GM21447 (cell line): ENCODE measurements at regions not wholly inside any gene's neighbourhood (a gene's known extent, or its start where the extent isn't known, plus 50 kb on each side); places are given as distances from the start of the nearest gene placed in this dataset.
A peak's percentile ranks its signal among the peaks of the same experiment; 100 is the strongest.

Experiments
- ATAC-seq: cut with Tn5 transposase; IDR thresholded peaks from one replicate; pipeline ENCODE4 v1.9.1; 2021; ENCODE audit not compliant: unreplicated experiment

- no peak for ATAC-seq
These were observed 172.6 kb upstream of the RAI14 start for GRCh38 chr5:34483442-34484033.

DNA sequence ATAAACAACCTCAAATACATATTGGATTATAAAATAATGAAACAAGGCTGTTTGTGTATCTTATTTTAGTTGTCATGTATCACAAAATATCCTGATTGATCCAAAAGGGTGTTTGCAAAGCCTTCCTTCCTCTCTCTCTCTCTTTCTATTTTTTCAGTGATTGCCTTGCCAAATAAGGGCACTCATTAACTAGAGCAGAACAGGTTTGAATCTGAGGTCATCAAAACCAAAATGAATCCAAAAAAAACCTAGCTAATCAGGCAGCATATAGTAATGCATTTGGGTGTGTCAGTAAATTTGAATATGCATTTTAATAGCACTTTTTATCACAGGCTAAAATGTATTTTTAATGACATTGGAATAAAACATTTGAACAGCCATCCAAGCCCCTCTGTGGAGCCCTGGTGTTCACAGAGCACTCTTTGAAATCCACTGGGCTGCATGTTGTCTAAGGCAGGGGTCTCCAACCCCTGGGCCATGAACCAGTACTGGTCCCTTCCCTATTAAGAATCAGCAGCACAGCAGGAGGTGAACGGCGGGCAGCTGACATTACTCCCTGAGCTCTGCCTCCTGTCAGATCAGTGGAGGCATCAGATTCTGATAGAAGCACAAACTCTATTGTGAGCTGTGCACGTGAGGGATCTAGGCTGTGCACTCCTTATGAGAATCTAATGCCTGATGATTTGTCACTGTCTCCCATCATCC lies 171.8 kb upstream of the RAI14 start:
- ATAC-seq: no peak

DNA sequence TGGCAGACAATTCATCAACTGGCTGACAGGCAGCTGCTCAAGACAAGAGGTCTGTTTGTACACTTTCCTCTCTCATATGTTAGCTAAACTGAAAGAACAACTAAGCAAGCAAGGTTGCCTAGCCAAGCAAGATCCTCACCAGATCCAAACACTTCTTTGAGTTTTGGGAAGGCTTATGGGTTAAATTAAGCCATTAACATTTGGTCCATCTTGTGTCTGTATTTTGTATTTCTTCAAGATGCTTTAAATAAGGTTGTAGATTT lies 170.4 kb upstream of the RAI14 start:
- no peak for ATAC-seq

DNA sequence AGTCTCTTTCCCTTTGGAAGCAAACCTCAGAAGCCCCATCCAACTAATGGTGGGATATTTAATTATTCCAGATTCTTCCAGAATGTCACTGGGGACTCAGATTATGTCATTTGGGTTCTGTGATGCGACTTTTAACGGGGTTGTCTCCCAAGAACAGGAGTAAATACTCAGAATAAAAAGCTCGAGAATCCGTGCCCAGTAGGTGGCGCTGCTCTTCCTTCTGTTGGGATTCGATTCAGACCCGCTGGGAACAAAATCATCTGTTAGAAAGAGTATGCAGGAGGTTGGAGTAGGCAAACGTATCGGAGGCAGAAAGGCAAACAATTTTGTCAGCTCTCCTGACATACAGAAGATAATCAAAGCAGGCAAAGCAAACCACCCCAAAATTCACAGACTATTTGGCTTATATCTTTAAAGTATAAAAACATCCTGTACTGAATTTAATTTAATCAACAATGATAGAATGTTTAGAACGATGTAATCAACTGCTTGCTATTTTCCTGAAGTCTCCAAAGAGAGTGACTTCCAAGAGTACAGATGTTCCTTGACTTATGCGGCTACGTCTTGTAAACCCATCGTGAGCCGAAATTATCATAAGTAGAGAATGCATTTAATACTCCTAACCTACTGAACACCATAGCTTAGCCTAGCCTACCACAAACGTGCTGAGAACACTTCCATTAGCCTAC lies 169.8 kb upstream of the RAI14 start:
- ATAC-seq: peak; percentile 53

DNA sequence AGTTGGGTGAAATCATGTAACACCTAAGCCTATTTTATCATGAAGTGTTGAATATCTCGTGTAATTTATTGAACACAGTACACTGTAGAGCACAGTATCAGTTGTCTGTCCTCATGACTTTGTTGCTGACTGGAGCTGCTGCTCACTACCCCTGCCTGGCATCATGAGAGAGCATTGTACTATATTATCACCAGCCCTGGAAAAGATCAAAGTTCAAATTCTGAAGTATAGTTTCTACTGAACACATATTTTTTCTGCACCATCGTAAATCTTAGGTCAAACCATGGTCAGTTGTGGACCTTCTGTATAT lies 169.3 kb upstream of the RAI14 start:
- ATAC-seq: no peak

DNA sequence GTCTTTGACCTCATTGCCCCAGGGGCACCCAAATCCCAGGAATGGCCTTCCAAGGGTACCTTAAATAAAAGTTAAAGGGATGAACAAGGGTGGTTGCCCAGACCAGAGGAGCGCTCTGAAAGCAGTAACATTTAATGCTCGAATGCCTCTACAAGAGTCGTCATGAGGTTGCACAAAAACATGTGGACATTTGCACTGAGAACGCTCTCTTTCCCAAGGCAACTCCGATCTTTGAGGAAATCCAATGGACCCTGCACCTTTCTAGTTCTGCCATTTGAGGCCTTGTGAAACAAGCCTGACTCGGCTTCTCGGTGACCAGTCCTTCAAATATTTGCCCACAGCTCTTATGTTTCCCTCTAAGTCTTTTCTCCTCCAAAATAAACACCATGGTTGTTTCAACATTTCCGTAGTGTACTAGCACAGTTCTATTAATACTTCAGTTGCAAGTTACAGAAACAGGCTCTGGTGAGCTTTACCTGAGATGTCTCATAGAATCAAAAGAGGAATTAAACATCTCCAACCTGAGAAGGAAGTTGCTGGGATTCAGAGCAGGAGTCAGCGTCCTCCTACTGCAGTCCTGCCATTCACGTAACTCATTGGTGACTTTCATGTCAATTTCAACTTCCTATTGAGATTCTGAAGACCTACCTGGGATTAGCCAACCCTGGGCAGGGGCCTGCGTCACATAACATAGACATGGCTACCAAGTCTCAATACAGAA lies 168.8 kb upstream of the RAI14 start:
- ATAC-seq: no peak

DNA sequence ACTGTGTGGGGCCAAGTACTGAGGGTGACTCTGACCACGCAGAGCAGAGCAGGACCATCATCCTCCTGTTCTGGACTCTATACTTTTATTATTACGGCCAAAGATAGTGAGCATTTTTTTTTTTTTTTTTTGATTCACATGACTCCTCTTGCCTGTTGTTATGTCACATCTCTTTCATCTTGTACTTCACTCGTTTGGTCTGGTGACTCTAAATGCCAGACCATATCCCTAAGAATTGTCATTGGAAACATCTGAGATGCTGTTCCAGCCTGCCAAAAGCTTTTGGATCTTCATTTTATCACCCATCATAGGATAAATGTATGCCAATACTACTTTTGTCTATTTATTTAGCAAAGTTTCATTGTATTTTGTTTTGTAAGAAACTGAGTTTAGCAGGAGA lies 168.2 kb upstream of the RAI14 start:
- no peak for ATAC-seq

DNA sequence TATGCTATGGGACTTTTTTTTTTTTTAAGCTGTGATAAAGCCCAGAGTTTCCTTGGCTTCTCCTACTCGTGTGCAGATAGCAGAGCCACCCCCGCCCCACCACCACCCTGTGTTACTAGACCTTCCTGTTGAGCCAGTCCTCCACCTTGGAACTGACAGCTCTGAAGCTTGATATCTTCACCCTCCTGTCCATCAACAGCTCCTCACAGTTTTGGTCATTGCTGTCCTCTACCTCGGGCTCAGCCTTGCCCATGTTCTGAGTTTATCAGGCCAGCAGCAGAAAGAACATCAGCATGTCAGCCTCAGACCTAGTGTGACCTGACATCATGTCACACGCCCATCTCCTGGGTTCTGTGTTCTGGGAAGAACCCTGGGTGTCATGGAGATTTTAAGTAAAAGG lies 167.1 kb upstream of the RAI14 start:
- no peak for ATAC-seq

DNA sequence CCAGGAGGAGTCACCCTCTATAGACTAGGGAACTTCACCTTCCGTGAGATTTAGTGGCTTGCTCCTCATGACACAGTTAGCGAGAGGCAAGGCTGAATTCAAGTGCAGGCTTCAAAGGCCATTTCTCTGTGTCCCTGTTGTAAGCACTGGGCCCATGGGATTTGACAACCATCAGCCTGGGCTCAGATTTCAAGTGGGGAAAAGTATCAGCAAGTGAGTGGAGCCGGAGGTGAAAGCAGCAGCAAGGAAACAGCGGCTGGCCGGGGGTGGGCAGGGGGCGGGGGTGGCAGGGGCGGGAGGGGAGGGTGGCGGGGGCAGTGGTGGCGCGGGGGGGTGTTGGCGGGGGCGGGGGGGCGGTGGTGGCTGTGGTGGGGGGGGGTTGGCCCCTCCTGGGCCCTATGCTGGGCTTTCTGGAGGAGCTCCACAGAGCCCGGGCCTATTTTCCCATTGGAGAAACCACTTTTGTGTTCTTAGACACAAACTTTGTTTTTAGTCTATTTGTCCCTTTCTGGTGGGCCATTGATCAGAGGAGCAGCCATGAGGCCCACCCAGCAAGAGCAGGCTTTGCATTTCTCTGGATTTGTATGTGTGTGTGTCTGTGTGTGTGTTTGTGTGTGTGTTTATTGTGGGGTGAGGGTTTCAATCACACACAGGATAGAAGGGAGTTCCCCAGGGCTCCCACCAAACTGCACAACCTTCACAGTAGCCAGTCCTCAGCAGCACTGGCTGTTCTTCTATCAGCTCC lies 165.4 kb upstream of the RAI14 start:
- no peak for ATAC-seq

DNA sequence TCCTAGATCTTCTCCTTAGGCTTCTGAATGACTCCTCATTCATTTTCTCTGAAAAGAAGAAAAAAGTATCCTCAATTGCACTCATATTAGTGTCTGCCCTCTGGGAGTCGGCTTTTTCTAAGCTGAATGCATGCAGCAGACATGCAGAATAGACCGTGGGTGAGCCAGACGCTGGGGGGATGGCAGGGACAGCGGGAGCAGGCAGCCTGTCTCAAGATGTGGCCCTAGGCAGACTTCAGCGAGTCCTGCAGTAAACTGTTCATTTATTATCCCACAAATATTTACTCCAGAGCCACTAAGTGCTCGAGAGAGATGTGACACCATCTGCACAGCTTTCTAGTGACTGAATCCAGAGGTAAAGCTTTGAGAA lies 164.9 kb upstream of the RAI14 start:
- no peak for ATAC-seq

DNA sequence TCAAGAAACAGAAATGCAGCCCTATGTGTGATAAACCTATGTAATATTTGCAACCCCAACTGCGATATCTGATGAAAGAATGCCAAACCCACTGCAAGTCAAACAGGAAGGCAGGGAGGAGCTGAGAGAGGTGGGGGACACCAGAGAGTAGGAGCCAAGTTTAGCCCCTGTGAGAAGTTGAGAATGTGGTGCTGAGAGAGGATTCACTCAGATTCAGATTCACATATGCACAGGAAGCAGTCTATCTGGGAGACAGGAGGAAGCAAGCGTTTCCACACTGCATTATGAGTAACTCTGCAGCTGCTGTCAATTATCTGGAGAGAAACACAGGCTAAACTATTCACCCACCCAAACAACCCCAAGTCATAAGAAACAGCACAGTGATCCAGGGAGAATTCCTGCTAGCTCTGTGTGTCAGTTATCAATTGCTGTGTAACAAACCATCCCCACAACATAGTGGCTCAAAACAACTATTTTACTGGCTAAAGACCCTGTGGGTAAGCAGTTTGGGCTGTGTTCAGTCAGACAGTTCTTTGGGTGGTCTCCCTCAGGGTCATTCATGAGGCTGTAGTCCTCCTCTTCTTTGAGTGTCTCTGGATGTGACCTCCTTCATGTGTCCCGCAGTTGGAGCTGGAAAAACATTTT lies 161.9 kb upstream of the RAI14 start:
- no peak for ATAC-seq

DNA sequence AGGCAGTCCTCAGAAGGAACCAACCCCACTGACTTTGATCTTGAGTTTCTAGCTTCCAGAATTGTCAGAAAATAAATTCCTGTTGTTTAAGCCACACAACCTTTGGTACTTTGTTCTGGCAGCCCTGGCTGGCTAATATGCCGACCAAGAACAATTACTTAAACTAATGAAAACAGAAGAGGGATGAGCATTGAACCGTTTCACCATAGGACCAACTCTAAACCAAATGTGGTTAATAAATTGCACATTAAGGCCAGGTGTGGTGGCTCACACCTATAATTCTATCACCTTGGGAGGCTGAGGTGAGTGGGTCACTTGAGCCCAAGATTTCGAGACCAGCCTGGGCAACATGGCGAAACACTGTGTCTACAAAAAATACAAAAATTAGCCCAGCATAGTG lies 160.9 kb upstream of the RAI14 start:
- ATAC-seq: no peak

GRCh38 chr5:34496260-34496691 lies 159.9 kb upstream of the RAI14 start:
- no peak for ATAC-seq

- no peak for ATAC-seq
These were observed 159.2 kb upstream of the RAI14 start for GRCh38 chr5:34496701-34497469.

- no peak for ATAC-seq
These were observed 158.7 kb upstream of the RAI14 start for GRCh38 chr5:34497470-34497808.

- ATAC-seq: no peak
These were observed 157.6 kb upstream of the RAI14 start for GRCh38 chr5:34498572-34498971.

- ATAC-seq: peak; percentile 89
These were observed 157.0 kb upstream of the RAI14 start for GRCh38 chr5:34499001-34499734.

DNA sequence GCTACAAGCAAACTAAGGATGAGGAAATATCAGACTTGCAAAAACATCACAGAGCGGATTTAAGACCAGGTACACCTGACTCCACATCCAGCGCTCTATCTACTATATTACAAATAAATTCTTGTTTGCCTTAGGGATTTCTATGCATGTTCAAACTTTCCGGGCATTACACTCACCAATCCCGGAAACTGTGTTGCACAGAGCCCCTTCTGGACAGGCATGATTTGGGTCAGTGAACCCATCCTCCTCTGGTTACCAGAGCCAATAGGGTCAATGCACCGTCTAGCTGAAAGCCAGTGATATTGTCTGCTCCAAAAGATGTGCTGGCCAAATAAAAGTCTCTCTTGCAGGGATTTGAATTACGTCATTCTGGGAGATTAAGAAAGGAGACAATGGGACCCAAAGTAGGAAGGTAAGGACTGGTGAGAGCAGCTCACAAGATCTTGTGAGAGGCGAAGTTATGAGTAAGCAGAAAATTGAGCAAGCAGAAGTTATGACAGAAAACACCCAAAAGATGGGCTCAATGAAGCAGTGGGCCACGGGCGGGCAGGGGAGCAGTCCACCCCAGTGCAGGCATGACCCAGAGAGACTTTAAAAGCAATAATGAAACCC lies 155.8 kb upstream of the RAI14 start:
- ATAC-seq: no peak

DNA sequence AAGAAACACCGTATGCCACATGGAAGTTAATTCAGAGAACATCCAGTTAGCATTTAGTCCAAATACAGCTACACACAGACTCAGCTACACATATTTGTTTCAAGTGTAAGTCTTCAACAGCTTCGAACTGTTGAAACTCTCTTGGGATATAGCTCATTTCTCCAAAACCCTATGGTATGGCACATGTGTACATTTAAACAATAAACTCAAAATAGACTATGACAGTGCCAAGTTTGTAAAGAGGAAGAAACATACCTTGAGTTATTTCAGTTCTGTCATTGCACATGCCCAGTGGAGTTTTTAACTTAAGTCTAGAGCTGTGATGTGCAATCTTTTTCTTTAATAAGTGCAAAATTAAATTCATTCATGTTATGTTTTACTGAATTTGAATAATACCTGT lies 155.1 kb upstream of the RAI14 start:
- no peak for ATAC-seq
